ENCODE measurements at regions not wholly inside any gene's neighbourhood (a gene's known extent, or its start where the extent isn't known, plus 50 kb on each side); places are given as distances from the start of the nearest gene placed in this dataset.

DNA sequence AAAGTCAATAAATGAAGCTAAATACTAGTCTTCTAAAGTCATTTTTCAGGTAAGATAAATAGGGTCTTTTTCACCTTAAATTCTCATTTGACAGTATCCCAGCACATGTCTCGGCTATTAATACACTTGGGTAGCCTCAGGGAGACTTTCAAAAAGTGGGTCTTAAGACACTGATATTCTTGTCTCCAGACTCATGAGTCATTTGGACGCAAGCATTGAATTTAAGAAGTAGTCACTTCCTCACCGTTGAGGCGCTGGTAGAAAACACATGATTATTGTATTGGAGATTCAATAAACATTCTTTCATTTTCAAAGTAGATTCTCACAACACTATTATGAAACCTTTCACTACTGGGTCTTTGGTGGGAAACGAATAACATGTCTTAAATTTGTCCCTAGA is 108.9 kb upstream of the SP8 start:
- no peak overlapping the region for H3K4ac ChIP-seq (ENCODE audit: low read depth, low read length)
- H2AFZ ChIP-seq (replicated peaks; ENCODE audit: low read length, poor library complexity) = no peak overlapping the region
- CTCF ChIA-PET = no interaction called here
- POLR2A ChIA-PET (ENCODE audit: unreplicated experiment) = no interaction called here
- no peak overlapping the region for H4K8ac ChIP-seq (ENCODE audit: low read depth in 2 of 2, low read length in 2 of 2)
- H3K4me3 ChIP-seq (ENCODE audit: insufficient read depth, low read depth, low read length) = no peak overlapping the region
- no peak for ATAC-seq (ENCODE audit: low read depth)
- no peaks in the 10 kb centered on the region for H3K79me1 ChIP-seq (ENCODE audit: low read depth in 1 of 2, low read length in 2 of 2)
- no peaks in the 10 kb centered on the region for H3K9me1 ChIP-seq (ENCODE audit: insufficient read depth, low read length)
- no peak overlapping the region for H3K4me2 ChIP-seq (ENCODE audit: low read depth, low read length)
- H3K23ac ChIP-seq (ENCODE audit: low read depth, low read length) = no peak overlapping the region
- no peak overlapping the region for H3K9ac ChIP-seq (ENCODE audit: low read depth, low read length)
- no peak overlapping the region for H2BK5ac ChIP-seq (ENCODE audit: low read depth, low read length, poor library complexity, severe bottlenecking)
- H2BK120ac ChIP-seq (ENCODE audit: low read depth, low read length) = no peak overlapping the region
- no peak overlapping the region for H4K91ac ChIP-seq (ENCODE audit: insufficient read depth, low read depth, low read length)
- TF ChIP-seq MAZ (IDR thresholded peaks at IDR 0.05; ENCODE audit: borderline replicate concordance, low read depth, low read length) (no peak), MAFK (IDR thresholded peaks at IDR 0.05; ENCODE audit: low read depth, low read length) (no peak), BHLHE40 (IDR thresholded peaks at IDR 0.05; ENCODE audit: low read depth, low read length) (no peak), RAD21 (IDR thresholded peaks at IDR 0.05; ENCODE audit: low read length) (no peak), RCOR1 (IDR thresholded peaks at IDR 0.05; ENCODE audit: insufficient replicate concordance, low read length) (no peak), POLR2A (IDR thresholded peaks at IDR 0.05; ENCODE audit: low read depth, low read length) (no peak), CEBPB (IDR thresholded peaks at IDR 0.05; ENCODE audit: low read depth, low read length) (no peak), SMC3 (IDR thresholded peaks at IDR 0.05; ENCODE audit: low read depth, low read length) (no peak), FOS (IDR thresholded peaks at IDR 0.05; ENCODE audit: low read depth, low read length) (no peak), CHD1 (IDR thresholded peaks at IDR 0.05; ENCODE audit: low read depth, low read length) (no peak), NFE2L2 (IDR thresholded peaks at IDR 0.05; ENCODE audit: low read depth, low read length) (no peak), RFX5 (IDR thresholded peaks at IDR 0.05; ENCODE audit: low read depth, low read length) (no peak), MXI1 (IDR thresholded peaks at IDR 0.05; ENCODE audit: borderline replicate concordance, low read depth, low read length) (no peak)
- TF ChIP-seq, protein P1, sequence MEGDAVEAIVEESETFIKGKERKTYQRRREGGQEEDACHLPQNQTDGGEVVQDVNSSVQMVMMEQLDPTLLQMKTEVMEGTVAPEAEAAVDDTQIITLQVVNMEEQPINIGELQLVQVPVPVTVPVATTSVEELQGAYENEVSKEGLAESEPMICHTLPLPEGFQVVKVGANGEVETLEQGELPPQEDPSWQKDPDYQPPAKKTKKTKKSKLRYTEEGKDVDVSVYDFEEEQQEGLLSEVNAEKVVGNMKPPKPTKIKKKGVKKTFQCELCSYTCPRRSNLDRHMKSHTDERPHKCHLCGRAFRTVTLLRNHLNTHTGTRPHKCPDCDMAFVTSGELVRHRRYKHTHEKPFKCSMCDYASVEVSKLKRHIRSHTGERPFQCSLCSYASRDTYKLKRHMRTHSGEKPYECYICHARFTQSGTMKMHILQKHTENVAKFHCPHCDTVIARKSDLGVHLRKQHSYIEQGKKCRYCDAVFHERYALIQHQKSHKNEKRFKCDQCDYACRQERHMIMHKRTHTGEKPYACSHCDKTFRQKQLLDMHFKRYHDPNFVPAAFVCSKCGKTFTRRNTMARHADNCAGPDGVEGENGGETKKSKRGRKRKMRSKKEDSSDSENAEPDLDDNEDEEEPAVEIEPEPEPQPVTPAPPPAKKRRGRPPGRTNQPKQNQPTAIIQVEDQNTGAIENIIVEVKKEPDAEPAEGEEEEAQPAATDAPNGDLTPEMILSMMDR (conservative IDR thresholded peaks at IDR 0.05; ENCODE audit: low read depth, low read length) = no peak
- TF ChIP-seq, protein P2, sequence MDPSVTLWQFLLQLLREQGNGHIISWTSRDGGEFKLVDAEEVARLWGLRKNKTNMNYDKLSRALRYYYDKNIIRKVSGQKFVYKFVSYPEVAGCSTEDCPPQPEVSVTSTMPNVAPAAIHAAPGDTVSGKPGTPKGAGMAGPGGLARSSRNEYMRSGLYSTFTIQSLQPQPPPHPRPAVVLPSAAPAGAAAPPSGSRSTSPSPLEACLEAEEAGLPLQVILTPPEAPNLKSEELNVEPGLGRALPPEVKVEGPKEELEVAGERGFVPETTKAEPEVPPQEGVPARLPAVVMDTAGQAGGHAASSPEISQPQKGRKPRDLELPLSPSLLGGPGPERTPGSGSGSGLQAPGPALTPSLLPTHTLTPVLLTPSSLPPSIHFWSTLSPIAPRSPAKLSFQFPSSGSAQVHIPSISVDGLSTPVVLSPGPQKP (IDR thresholded peaks at IDR 0.05; ENCODE audit: borderline replicate concordance, low read depth, low read length) = no peak
- TF ChIP-seq, protein P3, sequence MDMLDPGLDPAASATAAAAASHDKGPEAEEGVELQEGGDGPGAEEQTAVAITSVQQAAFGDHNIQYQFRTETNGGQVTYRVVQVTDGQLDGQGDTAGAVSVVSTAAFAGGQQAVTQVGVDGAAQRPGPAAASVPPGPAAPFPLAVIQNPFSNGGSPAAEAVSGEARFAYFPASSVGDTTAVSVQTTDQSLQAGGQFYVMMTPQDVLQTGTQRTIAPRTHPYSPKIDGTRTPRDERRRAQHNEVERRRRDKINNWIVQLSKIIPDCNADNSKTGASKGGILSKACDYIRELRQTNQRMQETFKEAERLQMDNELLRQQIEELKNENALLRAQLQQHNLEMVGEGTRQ (IDR thresholded peaks at IDR 0.05; ENCODE audit: low read depth, low read length) = no peak
- H2BK20ac ChIP-seq (ENCODE audit: low read depth, low read length) = no peak overlapping the region
- no peak for DNase-seq
- H3K18ac ChIP-seq (ENCODE audit: low read depth, low read length) = no peak overlapping the region
- in situ Hi-C loops (cut with MboI; ENCODE audit: low sequenced_read_pairs) = no loop called here
- no peak overlapping the region for H3K14ac ChIP-seq (replicated peaks; ENCODE audit: low read depth, low read length)
- no peak overlapping the region for H4K5ac ChIP-seq (ENCODE audit: low read depth, low read length)
- H3K27ac ChIP-seq (ENCODE audit: insufficient read depth, low read length) = no peak overlapping the region
- H2AK9ac ChIP-seq (replicated peaks; ENCODE audit: low read depth, low read length, poor library complexity) = no peak overlapping the region
- intact Hi-C loops (cut with micrococcal nuclease) = no loop called here
- no CpG with 5 or more reads among the region's 5 CpGs for WGBS, 2 experiments (ENCODE audit: extremely low coverage in 2 of 2, insufficient read length in 1 of 2)
- H2BK15ac ChIP-seq (ENCODE audit: low read depth, low read length) = no peak overlapping the region
- no peaks in the 10 kb centered on the region for H3K36me3 ChIP-seq (ENCODE audit: control insufficient read depth, insufficient read depth, low read length)
- H3K4me1 ChIP-seq (ENCODE audit: control insufficient read depth, insufficient read depth, low read length) = no peaks in the 10 kb centered on the region
- H3K27me3 ChIP-seq (ENCODE audit: control insufficient read depth, insufficient read depth, low read length) = no peaks in the 10 kb centered on the region
- H4K20me1 ChIP-seq (ENCODE audit: insufficient read depth, low read length) = no peaks in the 10 kb centered on the region
- H2AK5ac ChIP-seq (ENCODE audit: low read depth, low read length) = no peak overlapping the region
- dilution Hi-C loops (cut with HindIII; ENCODE audit: low sequenced_read_pairs, unreplicated experiment) = no loop called here
- BruUV-seq (replicated peaks) = no TSS peak
- no peak overlapping the region for H3K56ac ChIP-seq (ENCODE audit: extremely low read depth, insufficient read depth, low read length)
- H3K9me3 ChIP-seq (ENCODE audit: control insufficient read depth, insufficient read depth, low read length) = peaks cover 7% of the 10 kb centered on the region; the same call in 1 of the 2 replicates
